IMR-90 (cell line): ENCODE measurements at regions not wholly inside any gene's neighbourhood (a gene's known extent, or its start where the extent isn't known, plus 50 kb on each side); places are given as distances from the start of the nearest gene placed in this dataset.

Experiments
- ATAC-seq: fragments of 200-7000 bp; cut with Tn5 transposase; 2 replicates; pipeline ENCODE4 v1.9.1; 2020; ENCODE audit warnings: low read depth, mild to moderate bottlenecking, moderate library complexity
- BruUV-seq: library from RNA; stranded (reverse); fragments of 400-500 nt; replicated peaks from 2 replicates; lab custom pipeline; 2021; lab: Mats Ljungman, UMichigan
- CTCF ChIA-PET: fragments of 300-600 bp; formaldehyde crosslinking; extraction: SDS; loops from one replicate; lab custom pipeline; 2021; ENCODE audit warnings: antibody characterized with exemption; lab: Yijun Ruan, JAX
- POLR2A ChIA-PET: fragments of 300-600 bp; sonication (Branson Sonifier 250); formaldehyde crosslinking; loops from one replicate; lab custom pipeline; 2022; ENCODE audit warnings: antibody characterized with exemption; ENCODE audit not compliant: unreplicated experiment; lab: Charles Lee
- DNase-seq: peaks from one replicate; pipeline ENCODE4 v3.0.0; 2013
- H2AFZ ChIP-seq: replicated peaks from 2 replicates; pipeline ENCODE3; 2013; ENCODE audit warnings: low read length, mild to moderate bottlenecking; ENCODE audit not compliant: poor library complexity
- H2AK5ac ChIP-seq: 2 replicates; pipeline ENCODE4 v1.6.1; 2013; ENCODE audit warnings: low read depth, low read length, inconsistent platforms
- H2AK9ac ChIP-seq: replicated peaks from 2 replicates; pipeline ENCODE3; 2013; ENCODE audit warnings: mild to moderate bottlenecking, low read depth, low read length, moderate library complexity; ENCODE audit not compliant: poor library complexity
- H2BK120ac ChIP-seq: 2 replicates; pipeline ENCODE4 v1.6.1; 2013; ENCODE audit warnings: low read depth, low read length, inconsistent platforms
- H2BK15ac ChIP-seq: 3 replicates; pipeline ENCODE4 v1.6.1; 2013; ENCODE audit warnings: low read depth, low read length, inconsistent platforms
- H2BK20ac ChIP-seq: 2 replicates; pipeline ENCODE4 v1.6.1; 2013; ENCODE audit warnings: low read depth, mild to moderate bottlenecking, inconsistent platforms, low read length, moderate library complexity
- H2BK5ac ChIP-seq: 2 replicates; pipeline ENCODE4 v1.6.1; 2013; ENCODE audit warnings: mild to moderate bottlenecking, low read depth, low read length, inconsistent platforms; ENCODE audit not compliant: poor library complexity, severe bottlenecking
- H3K14ac ChIP-seq: replicated peaks from 2 replicates; pipeline ENCODE4 v1.6.1; 2013; ENCODE audit warnings: low read depth, low read length, inconsistent platforms
- H3K18ac ChIP-seq: 2 replicates; pipeline ENCODE4 v1.6.1; 2013; ENCODE audit warnings: low read depth, low read length, control low read depth
- H3K23ac ChIP-seq: 2 replicates; pipeline ENCODE4 v1.6.1; 2013; ENCODE audit warnings: low read depth, low read length, inconsistent platforms
- H3K27ac ChIP-seq: 2 replicates; pipeline ENCODE4 v1.5.1; 2013; ENCODE audit warnings: mild to moderate bottlenecking, control low read depth, low read length; ENCODE audit not compliant: insufficient read depth
- H3K27me3 ChIP-seq: 2 replicates; pipeline ENCODE4 v1.6.1; 2013; ENCODE audit warnings: low read length; ENCODE audit not compliant: control insufficient read depth, insufficient read depth
- H3K36me3 ChIP-seq: 2 replicates; pipeline ENCODE4 v1.6.1; 2013; ENCODE audit warnings: low read length, mixed read lengths; ENCODE audit not compliant: control insufficient read depth, insufficient read depth
- H3K4ac ChIP-seq: 2 replicates; pipeline ENCODE4 v1.6.1; 2013; ENCODE audit warnings: low read depth, low read length, inconsistent platforms
- H3K4me1 ChIP-seq: 2 replicates; pipeline ENCODE4 v1.6.1; 2013; ENCODE audit warnings: low read length, mixed read lengths; ENCODE audit not compliant: control insufficient read depth, insufficient read depth
- H3K4me2 ChIP-seq: 2 replicates; pipeline ENCODE4 v1.6.1; 2013; ENCODE audit warnings: low read depth, mild to moderate bottlenecking, control low read depth, low read length, moderate library complexity
- H3K4me3 ChIP-seq: 2 replicates; pipeline ENCODE4 v1.5.1; 2013; ENCODE audit warnings: low read depth, mild to moderate bottlenecking, control low read depth, low read length, moderate library complexity; ENCODE audit not compliant: insufficient read depth
- H3K56ac ChIP-seq: 2 replicates; pipeline ENCODE4 v1.6.1; 2013; ENCODE audit warnings: low read length, inconsistent platforms; ENCODE audit not compliant: insufficient read depth; ENCODE audit errors: extremely low read depth
- H3K79me1 ChIP-seq, 2 experiments: 2 replicates each; pipeline ENCODE4 v1.6.1; 2013; ENCODE audit warnings: low read length in 2 of 2, inconsistent platforms in 1 of 2, low read depth in 1 of 2
- H3K9ac ChIP-seq: 2 replicates; pipeline ENCODE4 v1.6.1; 2013; ENCODE audit warnings: low read depth, low read length, control low read depth
- H3K9me1 ChIP-seq: 2 replicates; pipeline ENCODE4 v1.6.1; 2013; ENCODE audit warnings: low read length, inconsistent platforms; ENCODE audit not compliant: insufficient read depth
- H3K9me3 ChIP-seq: 2 replicates; pipeline ENCODE4 v1.6.1; 2013; ENCODE audit warnings: low read length; ENCODE audit not compliant: control insufficient read depth, insufficient read depth
- H4K20me1 ChIP-seq: 2 replicates; pipeline ENCODE4 v1.6.1; 2013; ENCODE audit warnings: low read length, inconsistent platforms; ENCODE audit not compliant: insufficient read depth
- H4K5ac ChIP-seq: 2 replicates; pipeline ENCODE4 v1.6.1; 2013; ENCODE audit warnings: mild to moderate bottlenecking, low read depth, low read length, control low read depth
- H4K8ac ChIP-seq, 2 experiments: 2 replicates each; pipeline ENCODE4 v1.6.1; 2013; ENCODE audit warnings: low read depth in 2 of 2, low read length in 2 of 2, control low read depth in 1 of 2, inconsistent platforms in 1 of 2
- H4K91ac ChIP-seq: 2 replicates; pipeline ENCODE4 v1.6.1; 2013; ENCODE audit warnings: low read depth, low read length, inconsistent platforms; ENCODE audit not compliant: insufficient read depth
- BHLHE40 ChIP-seq: fragments of 150-350 bp; IDR thresholded peaks from 2 replicates; pipeline ENCODE4 v1.6.1; 2016; ENCODE audit warnings: mild to moderate bottlenecking, low read depth, low read length
- CEBPB ChIP-seq: IDR thresholded peaks from 2 replicates; pipeline ENCODE4 v1.6.1; 2012; ENCODE audit warnings: low read depth, low read length, improper control_type of control experiment
- CTCF ChIP-seq: conservative IDR thresholded peaks from 2 replicates; pipeline ENCODE4 v1.5.1; 2012; ENCODE audit warnings: mild to moderate bottlenecking, low read depth, low read length, improper control_type of control experiment
- ELK1 ChIP-seq: fragments of 150-350 bp; IDR thresholded peaks from 2 replicates; pipeline ENCODE4 v1.6.1; 2016; ENCODE audit warnings: low read depth, mild to moderate bottlenecking, low read length, moderate library complexity, borderline replicate concordance
- FOS ChIP-seq: fragments of 150-350 bp; IDR thresholded peaks from 2 replicates; pipeline ENCODE4 v1.6.1; 2016; ENCODE audit warnings: low read depth, low read length
- MAFK ChIP-seq: IDR thresholded peaks from 2 replicates; pipeline ENCODE4 v1.6.1; 2012; ENCODE audit warnings: low read depth, low read length, improper control_type of control experiment
- MAZ ChIP-seq: IDR thresholded peaks from 2 replicates; pipeline ENCODE4 v1.6.1; 2012; ENCODE audit warnings: low read depth, mild to moderate bottlenecking, low read length, improper control_type of control experiment, moderate library complexity, borderline replicate concordance
- MXI1 ChIP-seq: IDR thresholded peaks from 2 replicates; pipeline ENCODE4 v1.6.1; 2012; ENCODE audit warnings: low read depth, mild to moderate bottlenecking, low read length, moderate library complexity, borderline replicate concordance
- POLR2A ChIP-seq: IDR thresholded peaks from 2 replicates; pipeline ENCODE4 v1.6.1; 2012; ENCODE audit warnings: mild to moderate bottlenecking, low read depth, low read length
- RAD21 ChIP-seq: IDR thresholded peaks from 2 replicates; pipeline ENCODE4 v1.6.1; 2012; ENCODE audit warnings: low read length, improper control_type of control experiment
- RCOR1 ChIP-seq: IDR thresholded peaks from 2 replicates; pipeline ENCODE4 v1.6.1; 2012; ENCODE audit warnings: mild to moderate bottlenecking, low read length, improper control_type of control experiment; ENCODE audit not compliant: insufficient replicate concordance
- RFX5 ChIP-seq: IDR thresholded peaks from 2 replicates; pipeline ENCODE4 v1.8.0; 2012; ENCODE audit warnings: low read depth, mild to moderate bottlenecking, low read length, moderate library complexity
- SMC3 ChIP-seq: fragments of 150-350 bp; IDR thresholded peaks from 2 replicates; pipeline ENCODE4 v1.6.1; 2016; ENCODE audit warnings: low read depth, mild to moderate bottlenecking, antibody characterized with exemption, low read length, moderate library complexity
- USF2 ChIP-seq: fragments of 150-350 bp; IDR thresholded peaks from 2 replicates; pipeline ENCODE4 v1.6.1; 2017; ENCODE audit warnings: mild to moderate bottlenecking, antibody characterized with exemption, low read length, low read depth
- WGBS, 2 experiments: methylation state at CpG; one replicate each; pipeline versions ENCODE4 v1.1.5 to v1.1.7; 2013; ENCODE audit warnings: missing lambda C conversion rate in 2 of 2; ENCODE audit not compliant: insufficient read length in 1 of 2; ENCODE audit errors: extremely low coverage in 2 of 2; 5-methylcytosine and 5-hydroxymethylcytosine counted together
- dilution Hi-C: fragments of 300-500 bp; cut with HindIII; formaldehyde crosslinking; loops from one replicate; pipeline ENCODE4 v1.14.3; 2018; ENCODE audit warnings: low sequenced_read_pairs; ENCODE audit not compliant: unreplicated experiment
- in situ Hi-C: fragments of 300-500 bp; cut with MboI; formaldehyde crosslinking; loops from 3 replicates; pipeline ENCODE4 v1.14.3; 2019; ENCODE audit warnings: low sequenced_read_pairs, inconsistent platforms, mixed read lengths
- intact Hi-C: fragments of 100-400 bp; cut with micrococcal nuclease; formaldehyde crosslinking; loops from 2 replicates; pipeline ENCODE4 v1.10.0; 2022

- H3K4ac ChIP-seq = peak overlapping the region; percentile 97
- dilution Hi-C loops = no loop called here
- POLR2A ChIA-PET = no interaction called here
These were observed 174.8 kb upstream of the ARL4C start for GRCh38 chr2:234671716-234672115.

More at GRCh38 chr2:234671716-234672115, 174.8 kb upstream of the ARL4C start:
- Histone ChIP-seq H3K23ac (peak overlapping the region; percentile 61; the same call in 1 of the 2 replicates), H2AK5ac (peak overlapping the region; percentile 88), H4K20me1 (no peaks in the 10 kb centered on the region), H3K27ac (no peak overlapping the region; the same call in 1 of the 2 replicates), H3K9me3 (no peaks in the 10 kb centered on the region), H3K9me1 (peaks cover 34% of the 10 kb centered on the region), H3K56ac (no peak overlapping the region), H2BK120ac (peak overlapping the region; percentile 98), H3K4me3 (no peak overlapping the region), H3K14ac (peak overlapping the region; percentile 75), H4K91ac (peak overlapping the region; percentile 96), H2BK20ac (peak overlapping the region; percentile 100), H3K18ac (peak overlapping the region; percentile 87; the same call in 1 of the 2 replicates), H3K79me1 (peaks cover 0 to 41% of the 10 kb centered on the region in 2 experiments; a peak in 2 of 4 replicates), H4K8ac (peak overlapping the region; percentile 24 to 63; a peak in 3 of 4 replicates), H3K27me3 (no peaks in the 10 kb centered on the region), H2AFZ (no peak overlapping the region), H2BK5ac (peak overlapping the region; percentile 45), H3K9ac (no peak overlapping the region), H2BK15ac (peak overlapping the region; percentile 67; the same call in 2 of the 3 replicates), H3K36me3 (no peaks in the 10 kb centered on the region), H4K5ac (peak overlapping the region; percentile 52; the same call in 1 of the 2 replicates), H3K4me2 (no peak overlapping the region), H3K4me1 (peaks cover 44% of the 10 kb centered on the region), H2AK9ac (no peak overlapping the region)
- TF ChIP-seq MXI1 = no peak
- no peak for TF ChIP-seq RCOR1
- no peak for TF ChIP-seq MAFK
- no peak for TF ChIP-seq RAD21
- TF ChIP-seq CEBPB = no peak
- no peak for TF ChIP-seq MAZ
- TF ChIP-seq FOS = no peak
- TF ChIP-seq SMC3 = no peak
- TF ChIP-seq RFX5 = no peak
- TF ChIP-seq CTCF = no peak
- TF ChIP-seq BHLHE40 = no peak
- TF ChIP-seq POLR2A = no peak
- TF ChIP-seq ELK1 = no peak
- TF ChIP-seq USF2 = no peak
- DNase-seq (no peak), ATAC-seq (no peak)
- 100% methylated on average over 1 of the region's 3 CpGs; no CpG with 5 or more reads in 1 of the 2 experiments for WGBS, 2 experiments
- in situ Hi-C loops (no loop called here), intact Hi-C loops (loop anchor here (10.0 kb wide), 1 partner anchor 313 kb away; no protein-coding TSS in a partner anchor)
- CTCF ChIA-PET = no interaction called here
- BruUV-seq = no TSS peak
